ENCODE measurements at regions not wholly inside any gene's neighbourhood (a gene's known extent, or its start where the extent isn't known, plus 50 kb on each side); places are given as distances from the start of the nearest gene placed in this dataset.

- TF ChIP-seq CTCF (IDR thresholded peaks at IDR 0.05) (no peak), POLR2A (IDR thresholded peaks at IDR 0.05) (no peak)
These were observed 142.3 kb downstream of the PDCD6IP start for GRCh38 chr3:33940736-33941135.

Measured in Peyer's patch (tissue), 4 donors.